ENCODE measurements at regions not wholly inside any gene's neighbourhood (a gene's known extent, or its start where the extent isn't known, plus 50 kb on each side); places are given as distances from the start of the nearest gene placed in this dataset.

DNA sequence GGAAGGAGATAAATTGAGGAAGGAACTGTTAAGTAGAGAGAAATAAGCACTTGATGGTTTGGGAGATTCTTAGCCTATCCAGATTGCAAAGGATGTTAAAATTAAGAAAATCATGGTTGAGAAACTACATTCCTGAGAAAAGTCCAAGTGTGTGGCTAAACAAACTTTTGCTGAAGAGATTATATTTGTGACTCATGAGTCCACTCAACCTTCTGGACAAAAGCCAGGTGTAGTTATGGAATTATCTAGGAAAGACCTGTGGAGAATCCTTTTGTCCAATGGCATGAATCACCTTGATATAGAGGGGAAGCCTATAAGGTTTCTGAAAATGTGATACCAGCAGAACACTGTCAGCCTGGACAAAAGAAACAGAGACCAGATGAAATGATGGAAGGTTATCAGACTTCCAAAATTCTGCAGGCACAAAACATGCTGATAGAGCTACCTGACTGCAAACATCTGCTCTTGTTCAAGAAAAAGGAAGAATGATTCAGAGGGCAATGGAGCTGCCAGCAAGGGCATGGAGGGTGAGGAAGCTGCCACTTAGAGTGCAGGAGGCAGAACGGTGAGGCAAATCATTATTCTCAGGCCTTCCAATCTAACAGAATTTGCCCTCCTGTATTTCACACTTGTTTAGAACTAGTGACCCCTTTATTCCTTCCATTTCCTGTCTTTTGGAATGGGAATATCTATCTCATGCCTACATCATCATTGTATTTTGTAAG, 300.6 kb upstream of the PRMT6 start:
- ATAC-seq (ENCODE audit: low FRiP score in 2 of 2) (no peak), DNase-seq (no peak)
- TF ChIP-seq, protein P1, sequence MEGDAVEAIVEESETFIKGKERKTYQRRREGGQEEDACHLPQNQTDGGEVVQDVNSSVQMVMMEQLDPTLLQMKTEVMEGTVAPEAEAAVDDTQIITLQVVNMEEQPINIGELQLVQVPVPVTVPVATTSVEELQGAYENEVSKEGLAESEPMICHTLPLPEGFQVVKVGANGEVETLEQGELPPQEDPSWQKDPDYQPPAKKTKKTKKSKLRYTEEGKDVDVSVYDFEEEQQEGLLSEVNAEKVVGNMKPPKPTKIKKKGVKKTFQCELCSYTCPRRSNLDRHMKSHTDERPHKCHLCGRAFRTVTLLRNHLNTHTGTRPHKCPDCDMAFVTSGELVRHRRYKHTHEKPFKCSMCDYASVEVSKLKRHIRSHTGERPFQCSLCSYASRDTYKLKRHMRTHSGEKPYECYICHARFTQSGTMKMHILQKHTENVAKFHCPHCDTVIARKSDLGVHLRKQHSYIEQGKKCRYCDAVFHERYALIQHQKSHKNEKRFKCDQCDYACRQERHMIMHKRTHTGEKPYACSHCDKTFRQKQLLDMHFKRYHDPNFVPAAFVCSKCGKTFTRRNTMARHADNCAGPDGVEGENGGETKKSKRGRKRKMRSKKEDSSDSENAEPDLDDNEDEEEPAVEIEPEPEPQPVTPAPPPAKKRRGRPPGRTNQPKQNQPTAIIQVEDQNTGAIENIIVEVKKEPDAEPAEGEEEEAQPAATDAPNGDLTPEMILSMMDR (IDR thresholded peaks at IDR 0.05) = no peak
- TF ChIP-seq POLR2A (IDR thresholded peaks at IDR 0.05) (no peak), EP300 (IDR thresholded peaks at IDR 0.05) (no peak), POLR2AphosphoS5 (IDR thresholded peaks at IDR 0.05) (no peak)
- H3K27ac ChIP-seq = no peak overlapping the region
- no peaks in the 10 kb centered on the region for H3K27me3 ChIP-seq
- no peak overlapping the region for H3K4me3 ChIP-seq
- WGBS, 2 donors = 45 to 82% methylated on average over 1 of the region's 1 CpG
- H3K36me3 ChIP-seq = no peaks in the 10 kb centered on the region
- no peaks in the 10 kb centered on the region for H3K4me1 ChIP-seq
- no peaks in the 10 kb centered on the region for H3K9me3 ChIP-seq

DNA sequence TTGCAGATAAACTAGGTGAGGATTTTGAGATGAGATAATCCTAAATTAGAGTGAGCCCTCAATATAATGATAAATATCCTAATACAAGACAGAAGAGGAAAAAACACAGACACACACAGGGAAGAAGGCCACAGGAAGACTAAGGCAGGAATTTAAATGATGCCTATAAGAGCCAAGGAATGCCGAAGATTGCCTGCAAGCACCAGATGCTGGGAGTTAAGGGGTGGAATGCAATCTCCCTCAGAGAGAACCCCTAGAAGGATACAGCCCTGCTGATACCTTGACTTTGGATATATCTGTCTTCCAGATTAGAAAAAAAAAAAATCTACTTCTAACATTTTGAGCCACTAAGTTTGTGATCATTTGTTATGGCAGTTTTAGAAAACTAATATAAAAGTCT, 299.7 kb upstream of the PRMT6 start:
- no peaks in the 10 kb centered on the region for H3K4me1 ChIP-seq
- ATAC-seq (ENCODE audit: low FRiP score in 2 of 2) = no peak
- WGBS, 2 donors = 79% methylated on average over 1 of the region's 1 CpG

GRCh38 chr1:106768077-106768476, 288.4 kb upstream of the PRMT6 start:
- WGBS, 2 donors = 59 to 67% methylated on average over 2 of the region's 2 CpGs
- Histone ChIP-seq H3K27ac (no peak overlapping the region), H3K9me3 (peaks cover 0 to 2% (median 0%) of the 10 kb centered on the region in 4 donors), H3K27me3 (no peaks in the 10 kb centered on the region), H3K4me1 (no peaks in the 10 kb centered on the region), H3K4me3 (no peak overlapping the region), H3K36me3 (no peaks in the 10 kb centered on the region)
- ATAC-seq (ENCODE audit: low FRiP score in 2 of 2) (no peak), DNase-seq (no peak)
- TF ChIP-seq EP300 (IDR thresholded peaks at IDR 0.05) = no peak
- TF ChIP-seq POLR2A (IDR thresholded peaks at IDR 0.05) = no peak
- TF ChIP-seq, protein P1 (IDR thresholded peaks at IDR 0.05) = no peak
- TF ChIP-seq POLR2AphosphoS5 (IDR thresholded peaks at IDR 0.05) = no peak

More for the DNA sequence above, 299.7 kb upstream of the PRMT6 start:
- no peak for TF ChIP-seq POLR2AphosphoS5 (IDR thresholded peaks at IDR 0.05)
- no peak for TF ChIP-seq EP300 (IDR thresholded peaks at IDR 0.05)
- TF ChIP-seq, protein P1 (IDR thresholded peaks at IDR 0.05) = no peak
- no peak for TF ChIP-seq POLR2A (IDR thresholded peaks at IDR 0.05)
- H3K36me3 ChIP-seq = no peaks in the 10 kb centered on the region
- no peak for DNase-seq
- H3K27me3 ChIP-seq = no peaks in the 10 kb centered on the region
- no peaks in the 10 kb centered on the region for H3K9me3 ChIP-seq
- no peak overlapping the region for H3K4me3 ChIP-seq
- no peak overlapping the region for H3K27ac ChIP-seq

GRCh38 chr1:106768501-106768900, 288.0 kb upstream of the PRMT6 start:
- no peak for DNase-seq
- 67% methylated on average over 2 of the region's 2 CpGs for WGBS, 2 donors
- TF ChIP-seq EP300 (IDR thresholded peaks at IDR 0.05) (no peak), POLR2AphosphoS5 (IDR thresholded peaks at IDR 0.05) (no peak), POLR2A (IDR thresholded peaks at IDR 0.05) (no peak)
- TF ChIP-seq, protein P1 (IDR thresholded peaks at IDR 0.05) = no peak
- Histone ChIP-seq H3K36me3 (no peaks in the 10 kb centered on the region), H3K4me1 (no peaks in the 10 kb centered on the region), H3K27ac (no peak overlapping the region), H3K4me3 (no peak overlapping the region), H3K9me3 (peaks cover 0 to 6% (median 0%) of the 10 kb centered on the region in 4 donors), H3K27me3 (no peaks in the 10 kb centered on the region)
- ATAC-seq (ENCODE audit: low FRiP score in 2 of 2) = no peak

DNA sequence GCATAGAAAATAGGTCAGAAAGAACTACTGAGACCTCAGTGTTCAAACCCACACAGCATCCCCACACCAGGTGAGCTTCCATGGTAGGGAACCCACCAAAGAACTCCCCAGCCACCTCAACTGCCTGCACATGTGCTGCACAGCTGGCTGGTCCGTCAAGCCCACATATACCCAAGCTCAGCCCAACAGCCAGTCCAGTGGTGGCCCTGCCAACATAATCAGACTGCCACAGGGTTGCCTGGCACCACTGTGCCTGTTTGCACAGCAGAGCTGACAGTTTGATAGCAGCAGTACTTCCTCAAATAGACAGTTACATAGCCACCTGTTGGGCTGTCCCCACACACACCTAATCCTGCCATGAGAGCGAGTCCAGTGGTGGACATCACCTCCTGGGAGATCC, 283.3 kb upstream of the PRMT6 start:
- TF ChIP-seq POLR2AphosphoS5 (IDR thresholded peaks at IDR 0.05) (no peak), POLR2A (IDR thresholded peaks at IDR 0.05) (no peak), EP300 (IDR thresholded peaks at IDR 0.05) (no peak)
- TF ChIP-seq, protein P1 (IDR thresholded peaks at IDR 0.05) = no peak
- Histone ChIP-seq H3K4me3 (no peak overlapping the region), H3K27ac (no peak overlapping the region), H3K4me1 (no peaks in the 10 kb centered on the region), H3K36me3 (no peaks in the 10 kb centered on the region), H3K27me3 (no peaks in the 10 kb centered on the region), H3K9me3 (peaks cover 0 to 7% (median 0%) of the 10 kb centered on the region in 4 donors)
- ATAC-seq (ENCODE audit: low FRiP score in 2 of 2) (no peak), DNase-seq (no peak)
- 81 to 84% methylated on average over 2 of the region's 2 CpGs for WGBS, 2 donors
